Muscle of leg (tissue), 3 donors: ENCODE measurements at regions not wholly inside any gene's neighbourhood (a gene's known extent, or its start where the extent isn't known, plus 50 kb on each side); places are given as distances from the start of the nearest gene placed in this dataset.
A peak's percentile ranks its signal among the peaks of the same experiment; 100 is the strongest.

Source experiments
- DNase-seq: peaks from one replicate; pipeline ENCODE4 v3.0.0; 2013
- H3K27ac ChIP-seq: one replicate; pipeline ENCODE4 v1.5.1; 2013; ENCODE audit warnings: mild to moderate bottlenecking, low read length, control low read depth
- H3K27me3 ChIP-seq: one replicate; pipeline ENCODE4 v1.6.1; 2013; ENCODE audit warnings: low read length; ENCODE audit not compliant: control insufficient read depth, insufficient read depth
- H3K36me3 ChIP-seq: one replicate; pipeline ENCODE4 v1.6.1; 2013; ENCODE audit warnings: low read length; ENCODE audit not compliant: control insufficient read depth, insufficient read depth
- H3K4me1 ChIP-seq: one replicate; pipeline ENCODE4 v1.6.1; 2013; ENCODE audit warnings: low read length; ENCODE audit not compliant: control insufficient read depth, insufficient read depth
- H3K4me3 ChIP-seq: one replicate; pipeline ENCODE4 v1.5.1; 2013; ENCODE audit warnings: low read length, control low read depth
- H3K9me3 ChIP-seq: replicated peaks from 2 replicates; pipeline ENCODE4 v1.6.1; 2013; ENCODE audit warnings: low read depth, low read length; ENCODE audit not compliant: control insufficient read depth
- WGBS: methylation state at CpG from one replicate; pipeline ENCODE4 v1.1.5; 2013; ENCODE audit warnings: missing lambda C conversion rate; ENCODE audit not compliant: insufficient coverage; 5-methylcytosine and 5-hydroxymethylcytosine counted together

DNA sequence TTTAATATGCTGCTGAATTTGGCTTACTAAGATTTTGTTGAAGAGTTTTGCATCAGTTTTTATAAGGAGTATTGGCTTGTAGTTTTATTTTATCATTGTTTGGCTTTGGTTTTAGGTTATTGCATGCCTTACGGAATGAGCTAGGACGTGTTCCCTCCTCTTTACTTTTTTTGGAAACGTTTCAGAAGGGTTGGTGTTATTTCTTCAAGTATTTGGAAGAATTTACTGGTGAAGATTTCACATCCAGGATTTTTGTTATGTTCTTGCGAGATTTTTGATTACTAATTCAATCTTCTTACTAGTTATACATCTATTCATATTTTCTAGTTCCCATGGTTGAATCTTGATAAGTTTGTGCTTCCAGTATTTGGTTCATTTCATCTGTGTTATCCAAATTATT lies 823.2 kb downstream of the SLC6A15 start:
- H3K27ac ChIP-seq, result no peak overlapping the region
- DNase-seq, result peak; percentile 60
- no peaks in the 10 kb centered on the region for H3K9me3 ChIP-seq
- no CpG with 5 or more reads among the region's 4 CpGs for WGBS
- no peak overlapping the region for H3K4me3 ChIP-seq
- no peaks in the 10 kb centered on the region for H3K27me3 ChIP-seq
- H3K36me3 ChIP-seq, result no peaks in the 10 kb centered on the region
- no peaks in the 10 kb centered on the region for H3K4me1 ChIP-seq

- Histone ChIP-seq H3K27me3 (no peaks in the 10 kb centered on the region), H3K9me3 (no peaks in the 10 kb centered on the region), H3K4me1 (no peaks in the 10 kb centered on the region), H3K4me3 (no peak overlapping the region), H3K36me3 (no peaks in the 10 kb centered on the region), H3K27ac (no peak overlapping the region)
- peak; percentile 65 for DNase-seq
- WGBS, result no CpG with 5 or more reads among the region's 3 CpGs
Observed at GRCh38 chr12:84085046-84085445, 827.6 kb downstream of the SLC6A15 start.

- Histone ChIP-seq H3K4me3 (no peak overlapping the region), H3K27me3 (no peaks in the 10 kb centered on the region), H3K27ac (no peak overlapping the region), H3K9me3 (no peaks in the 10 kb centered on the region), H3K4me1 (no peaks in the 10 kb centered on the region), H3K36me3 (no peaks in the 10 kb centered on the region)
- DNase-seq, result no peak
- WGBS, result no CpG with 5 or more reads among the region's 1 CpG
Observed at GRCh38 chr12:84079626-84080025, 833.0 kb downstream of the SLC6A15 start.

DNA sequence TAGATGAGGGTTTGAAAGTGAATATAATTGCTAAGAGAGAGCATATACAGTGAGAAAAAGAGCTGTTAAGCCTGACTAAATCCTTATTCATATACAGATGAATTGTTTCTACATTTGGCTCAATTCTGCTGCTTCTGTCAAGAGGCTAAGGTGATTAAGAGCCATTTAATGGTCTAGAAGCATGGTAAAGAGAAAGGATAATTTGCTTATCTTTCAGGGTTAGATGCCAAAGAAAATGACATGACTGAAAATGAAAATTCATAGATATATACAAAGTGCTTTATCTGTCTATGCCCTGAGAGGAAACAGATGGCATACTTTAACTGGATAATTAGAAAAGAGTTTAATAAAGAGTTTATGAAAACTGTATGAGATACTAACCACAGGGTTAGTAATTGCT lies 834.9 kb downstream of the SLC6A15 start:
- no peak overlapping the region for H3K4me3 ChIP-seq
- H3K4me1 ChIP-seq, result no peaks in the 10 kb centered on the region
- no peaks in the 10 kb centered on the region for H3K36me3 ChIP-seq
- no peaks in the 10 kb centered on the region for H3K27me3 ChIP-seq
- no peaks in the 10 kb centered on the region for H3K9me3 ChIP-seq
- H3K27ac ChIP-seq, result no peak overlapping the region
- no peak for DNase-seq

DNA sequence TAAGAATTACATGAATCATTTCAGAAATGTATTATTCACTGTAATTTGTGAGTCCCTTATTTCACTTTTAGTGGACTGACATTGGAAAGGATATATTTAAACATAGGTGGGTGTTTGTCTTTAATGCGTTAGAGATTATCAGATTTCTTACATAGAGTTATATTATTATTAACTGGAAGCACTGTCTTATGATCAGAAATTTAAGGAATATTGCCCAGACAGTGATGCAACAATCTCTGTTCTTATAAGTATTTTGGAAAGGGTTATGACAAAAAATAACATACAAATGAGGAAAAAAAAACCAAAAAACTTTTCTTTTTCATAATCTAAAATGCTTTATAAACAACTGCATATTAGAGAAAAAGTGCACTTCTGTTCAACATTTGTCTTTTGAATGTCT lies 836.6 kb downstream of the SLC6A15 start:
- peak; percentile 70 for DNase-seq
- Histone ChIP-seq H3K4me3 (no peak overlapping the region), H3K27ac (no peak overlapping the region), H3K27me3 (no peaks in the 10 kb centered on the region), H3K4me1 (no peaks in the 10 kb centered on the region), H3K9me3 (no peaks in the 10 kb centered on the region), H3K36me3 (no peaks in the 10 kb centered on the region)
- WGBS, result no CpG with 5 or more reads among the region's 1 CpG

DNA sequence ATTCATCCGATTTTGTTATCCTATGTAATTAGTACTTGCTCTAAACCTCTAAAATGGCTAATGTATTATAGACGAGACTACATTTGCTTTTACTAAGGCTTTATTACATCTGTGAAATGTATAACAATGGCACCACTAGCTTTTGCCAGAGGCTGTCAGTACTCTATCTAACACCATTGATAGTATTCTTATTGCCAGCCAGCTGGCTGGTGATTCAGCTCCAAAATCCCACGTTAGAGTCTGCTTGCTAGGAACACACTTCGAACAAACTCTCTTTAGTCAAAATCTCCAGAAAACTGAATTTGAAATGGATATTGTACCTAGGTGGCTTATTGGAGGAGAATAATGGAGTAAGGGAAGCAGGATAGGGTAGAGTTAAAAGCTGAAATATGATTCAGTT lies 839.2 kb downstream of the SLC6A15 start:
- Histone ChIP-seq H3K36me3 (no peaks in the 10 kb centered on the region), H3K9me3 (no peaks in the 10 kb centered on the region), H3K27me3 (no peaks in the 10 kb centered on the region), H3K4me3 (no peak overlapping the region), H3K4me1 (no peaks in the 10 kb centered on the region), H3K27ac (no peak overlapping the region)
- peak; percentile 71 for DNase-seq
- no CpG with 5 or more reads among the region's 4 CpGs for WGBS

DNA sequence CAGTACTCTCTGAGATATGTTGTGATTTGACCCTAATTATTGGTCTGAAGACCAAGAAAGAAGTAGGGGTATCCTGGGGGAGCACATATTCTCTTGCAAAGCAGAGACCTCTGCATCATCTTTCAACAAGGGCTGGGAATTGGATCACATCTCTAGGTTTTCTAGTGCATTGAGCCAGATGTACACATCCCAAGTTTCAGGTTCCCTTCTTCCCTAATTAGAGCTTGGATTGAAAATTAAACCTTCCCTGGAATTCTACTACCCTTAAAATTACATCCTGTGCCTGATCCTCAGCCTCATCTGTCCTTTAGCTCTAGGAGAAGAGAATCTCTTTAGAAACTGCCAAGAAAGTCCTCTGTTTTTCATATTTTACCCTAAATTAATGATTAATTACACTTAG lies 839.6 kb downstream of the SLC6A15 start:
- H3K27ac ChIP-seq, result no peak overlapping the region
- H3K36me3 ChIP-seq, result no peaks in the 10 kb centered on the region
- no peaks in the 10 kb centered on the region for H3K4me1 ChIP-seq
- H3K27me3 ChIP-seq, result no peaks in the 10 kb centered on the region
- no peaks in the 10 kb centered on the region for H3K9me3 ChIP-seq
- H3K4me3 ChIP-seq, result no peak overlapping the region
- peak; percentile 68 for DNase-seq

- H3K27me3 ChIP-seq, result no peaks in the 10 kb centered on the region
- no peak overlapping the region for H3K4me3 ChIP-seq
- no peaks in the 10 kb centered on the region for H3K9me3 ChIP-seq
- 33% methylated on average over 4 of the region's 4 CpGs for WGBS
- H3K4me1 ChIP-seq, result no peaks in the 10 kb centered on the region
- H3K27ac ChIP-seq, result peak overlapping the region; percentile 83
- DNase-seq, result peak; percentile 98
- no peaks in the 10 kb centered on the region for H3K36me3 ChIP-seq
Observed at GRCh38 chr12:84070292-84070691, 842.3 kb downstream of the SLC6A15 start.

GRCh38 chr12:84069699-84070098 lies 842.9 kb downstream of the SLC6A15 start:
- Histone ChIP-seq H3K9me3 (no peaks in the 10 kb centered on the region), H3K4me1 (no peaks in the 10 kb centered on the region), H3K27me3 (no peaks in the 10 kb centered on the region), H3K36me3 (no peaks in the 10 kb centered on the region), H3K4me3 (no peak overlapping the region), H3K27ac (peak overlapping the region; percentile 83)
- WGBS, result no CpG with 5 or more reads among the region's 1 CpG
- no peak for DNase-seq

DNA sequence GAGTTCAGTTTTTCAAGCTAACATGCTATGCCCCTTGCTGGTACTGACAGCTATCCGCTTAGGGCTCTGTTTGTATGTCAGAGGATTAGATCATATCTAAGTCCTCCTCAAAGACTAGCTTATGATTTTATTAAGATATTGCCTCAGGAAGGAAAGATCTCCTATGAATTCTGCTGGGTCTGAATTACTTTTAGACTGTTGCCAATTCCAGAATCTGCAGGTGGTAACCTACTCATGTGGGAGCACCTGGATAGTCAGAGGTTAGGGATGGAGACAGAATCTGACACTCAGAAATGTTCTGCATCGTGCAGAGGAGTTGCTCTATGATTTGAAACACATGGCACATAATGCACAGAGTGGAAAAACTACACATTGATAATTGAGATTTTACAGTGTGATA lies 843.4 kb downstream of the SLC6A15 start:
- Histone ChIP-seq H3K27ac (peak overlapping the region; percentile 83), H3K4me1 (no peaks in the 10 kb centered on the region), H3K4me3 (no peak overlapping the region), H3K27me3 (no peaks in the 10 kb centered on the region), H3K9me3 (no peaks in the 10 kb centered on the region), H3K36me3 (no peaks in the 10 kb centered on the region)
- no CpG with 5 or more reads among the region's 2 CpGs for WGBS
- DNase-seq, result peak; percentile 58

DNA sequence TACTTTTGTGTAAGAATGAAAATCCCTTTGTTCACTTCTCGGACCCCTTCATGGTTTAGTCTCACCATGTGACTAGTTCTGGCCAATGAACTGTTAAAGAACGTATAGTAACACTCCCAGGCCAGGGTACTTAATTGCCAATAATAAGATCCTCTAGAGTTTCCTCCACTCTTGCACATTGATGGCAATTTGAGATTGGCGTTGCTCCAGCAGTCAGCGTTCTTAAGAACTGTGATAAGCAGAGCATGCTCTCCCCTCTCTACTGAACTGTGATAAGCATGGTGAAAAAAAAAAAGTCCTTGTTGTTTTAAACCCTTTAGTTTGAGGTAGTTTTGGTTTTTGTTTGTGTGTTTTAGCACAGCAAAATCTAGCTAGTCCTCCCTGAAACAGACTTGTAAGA lies 854.5 kb downstream of the SLC6A15 start:
- no peaks in the 10 kb centered on the region for H3K36me3 ChIP-seq
- H3K9me3 ChIP-seq, result no peaks in the 10 kb centered on the region
- H3K27ac ChIP-seq, result no peak overlapping the region
- no peak overlapping the region for H3K4me3 ChIP-seq
- WGBS, result 83% methylated on average over 2 of the region's 4 CpGs
- H3K4me1 ChIP-seq, result no peaks in the 10 kb centered on the region
- no peak for DNase-seq
- H3K27me3 ChIP-seq, result no peaks in the 10 kb centered on the region
